ENCODE measurements at regions not wholly inside any gene's neighbourhood (a gene's known extent, or its start where the extent isn't known, plus 50 kb on each side); places are given as distances from the start of the nearest gene placed in this dataset.

- intact Hi-C loops (cut with DNase I): no loop called here
- no peak overlapping the region for H3K4me3 ChIP-seq
- DNase-seq (ENCODE audit: extremely low spot score): no peak
- H3K4me1 ChIP-seq: peaks cover 0 to 6% (median 0%) of the 10 kb centered on the region in 4 donors
- H3K36me3 ChIP-seq: no peaks in the 10 kb centered on the region
- no peaks in the 10 kb centered on the region for H3K9me3 ChIP-seq
- TF ChIP-seq POLR2AphosphoS5 (IDR thresholded peaks at IDR 0.05) (no peak), POLR2A (IDR thresholded peaks at IDR 0.05; ENCODE audit: low read depth) (no peak), CTCF (IDR thresholded peaks at IDR 0.05) (no peak), EP300 (IDR thresholded peaks at IDR 0.05) (no peak)
- 64% methylated on average over 4 of the region's 4 CpGs for WGBS
- H3K27me3 ChIP-seq: no peaks in the 10 kb centered on the region
- peak overlapping the region in 2 of 4 donors; percentile 20 to 30 for H3K27ac ChIP-seq (replicated peaks in 1 of 4)
Observed at GRCh38 chr4:121555315-121556107, 141.3 kb downstream of the ANXA5 start.

- WGBS: 37% methylated on average over 4 of the region's 4 CpGs
- DNase-seq (ENCODE audit: extremely low spot score): no peak
- peaks cover 0 to 6% (median 0%) of the 10 kb centered on the region in 4 donors for H3K4me1 ChIP-seq
- H3K27me3 ChIP-seq: no peaks in the 10 kb centered on the region
- H3K9me3 ChIP-seq: no peaks in the 10 kb centered on the region
- no peaks in the 10 kb centered on the region for H3K36me3 ChIP-seq
- no peak overlapping the region for H3K4me3 ChIP-seq
- intact Hi-C loops (cut with DNase I): no loop called here
- no peak for TF ChIP-seq POLR2A (IDR thresholded peaks at IDR 0.05; ENCODE audit: low read depth)
- TF ChIP-seq CTCF (IDR thresholded peaks at IDR 0.05): no peak
- TF ChIP-seq POLR2AphosphoS5 (IDR thresholded peaks at IDR 0.05): no peak
- H3K27ac ChIP-seq (replicated peaks in 1 of 4): peak overlapping the region in 1 of 4 donors; percentile 0
Observed at GRCh38 chr4:121554382-121554781, 142.4 kb downstream of the ANXA5 start.

GRCh38 chr4:121551881-121552280, 144.9 kb downstream of the ANXA5 start:
- no peak for TF ChIP-seq CTCF (IDR thresholded peaks at IDR 0.05)
- no peaks in the 10 kb centered on the region for H3K9me3 ChIP-seq
- intact Hi-C loops (cut with DNase I): no loop called here
- peaks cover 0 to 6% (median 0%) of the 10 kb centered on the region in 4 donors for H3K4me1 ChIP-seq
- no peak for DNase-seq (ENCODE audit: extremely low spot score)
- 64% methylated on average over 1 of the region's 1 CpG for WGBS
- H3K36me3 ChIP-seq: no peaks in the 10 kb centered on the region
- H3K4me3 ChIP-seq: no peak overlapping the region
- H3K27me3 ChIP-seq: no peaks in the 10 kb centered on the region
- H3K27ac ChIP-seq (replicated peaks in 1 of 4): no peak overlapping the region

GRCh38 chr4:121551271-121551670, 145.5 kb downstream of the ANXA5 start:
- Histone ChIP-seq H3K9me3 (no peaks in the 10 kb centered on the region), H3K4me1 (peaks cover 0 to 6% (median 0%) of the 10 kb centered on the region in 4 donors), H3K4me3 (no peak overlapping the region), H3K27ac (replicated peaks in 1 of 4) (no peak overlapping the region), H3K27me3 (no peaks in the 10 kb centered on the region), H3K36me3 (no peaks in the 10 kb centered on the region)
- WGBS: 100% methylated on average over 1 of the region's 1 CpG
- no peak for TF ChIP-seq POLR2A (IDR thresholded peaks at IDR 0.05; ENCODE audit: low read depth)
- TF ChIP-seq CTCF (IDR thresholded peaks at IDR 0.05): no peak
- TF ChIP-seq EP300 (IDR thresholded peaks at IDR 0.05): no peak
- no peak for TF ChIP-seq POLR2AphosphoS5 (IDR thresholded peaks at IDR 0.05)
- DNase-seq (ENCODE audit: extremely low spot score): no peak
- intact Hi-C loops (cut with DNase I): no loop called here

GRCh38 chr4:121541696-121542095, 155.1 kb downstream of the ANXA5 start:
- Histone ChIP-seq H3K4me3 (no peak overlapping the region), H3K36me3 (no peaks in the 10 kb centered on the region), H3K27ac (replicated peaks in 1 of 4) (no peak overlapping the region), H3K9me3 (peaks cover 0 to 4% (median 2%) of the 10 kb centered on the region in 4 donors), H3K4me1 (no peaks in the 10 kb centered on the region), H3K27me3 (no peaks in the 10 kb centered on the region)
- no peak for TF ChIP-seq CTCF (IDR thresholded peaks at IDR 0.05)
- TF ChIP-seq POLR2A (IDR thresholded peaks at IDR 0.05; ENCODE audit: low read depth): no peak
- TF ChIP-seq EP300 (IDR thresholded peaks at IDR 0.05): no peak
- no peak for TF ChIP-seq POLR2AphosphoS5 (IDR thresholded peaks at IDR 0.05)
- DNase-seq (ENCODE audit: extremely low spot score): no peak
- intact Hi-C loops (cut with DNase I): no loop called here
- 39% methylated on average over 2 of the region's 2 CpGs for WGBS

All from esophagus muscularis mucosa (tissue), 4 donors.